Muscle of leg (tissue), 3 donors: ENCODE measurements at regions not wholly inside any gene's neighbourhood (a gene's known extent, or its start where the extent isn't known, plus 50 kb on each side); places are given as distances from the start of the nearest gene placed in this dataset.

ENCODE experiments used
- DNase-seq: peaks from one replicate; pipeline ENCODE4 v3.0.0; 2013
- H3K27ac ChIP-seq: one replicate; pipeline ENCODE4 v1.5.1; 2013; ENCODE audit warnings: mild to moderate bottlenecking, low read length, control low read depth
- H3K27me3 ChIP-seq: one replicate; pipeline ENCODE4 v1.6.1; 2013; ENCODE audit warnings: low read length; ENCODE audit not compliant: control insufficient read depth, insufficient read depth
- H3K36me3 ChIP-seq: one replicate; pipeline ENCODE4 v1.6.1; 2013; ENCODE audit warnings: low read length; ENCODE audit not compliant: control insufficient read depth, insufficient read depth
- H3K4me1 ChIP-seq: one replicate; pipeline ENCODE4 v1.6.1; 2013; ENCODE audit warnings: low read length; ENCODE audit not compliant: control insufficient read depth, insufficient read depth
- H3K4me3 ChIP-seq: one replicate; pipeline ENCODE4 v1.5.1; 2013; ENCODE audit warnings: low read length, control low read depth
- H3K9me3 ChIP-seq: replicated peaks from 2 replicates; pipeline ENCODE4 v1.6.1; 2013; ENCODE audit warnings: low read depth, low read length; ENCODE audit not compliant: control insufficient read depth
- WGBS: methylation state at CpG from one replicate; pipeline ENCODE4 v1.1.5; 2013; ENCODE audit warnings: missing lambda C conversion rate; ENCODE audit not compliant: insufficient coverage; 5-methylcytosine and 5-hydroxymethylcytosine counted together

DNA sequence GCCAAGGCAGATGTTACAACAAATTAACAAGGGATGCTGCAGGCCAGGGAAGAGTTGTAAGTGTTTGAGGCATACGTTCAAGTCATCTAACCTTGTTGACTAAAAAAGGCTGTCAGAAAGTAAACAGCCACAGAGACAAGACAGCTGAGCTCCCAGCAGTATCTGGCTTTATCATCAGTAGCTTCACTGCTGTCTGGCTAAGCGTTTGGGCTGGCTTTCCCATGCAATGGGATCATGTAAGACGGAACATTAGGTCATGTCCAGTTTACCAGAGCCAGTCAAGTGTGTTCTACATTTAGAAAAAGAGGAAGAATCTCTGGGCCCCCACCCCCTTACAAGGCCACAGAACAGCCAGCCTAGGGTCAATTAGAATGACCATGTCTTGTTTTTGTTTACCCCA lies 51.3 kb upstream of the GSAP start:
- WGBS, result 20% methylated on average over 1 of the region's 3 CpGs
- DNase-seq, result peak; percentile 93
- Histone ChIP-seq H3K36me3 (no peaks in the 10 kb centered on the region), H3K9me3 (no peaks in the 10 kb centered on the region), H3K4me3 (no peak overlapping the region), H3K4me1 (peaks cover 5% of the 10 kb centered on the region), H3K27ac (no peak overlapping the region), H3K27me3 (no peaks in the 10 kb centered on the region)

DNA sequence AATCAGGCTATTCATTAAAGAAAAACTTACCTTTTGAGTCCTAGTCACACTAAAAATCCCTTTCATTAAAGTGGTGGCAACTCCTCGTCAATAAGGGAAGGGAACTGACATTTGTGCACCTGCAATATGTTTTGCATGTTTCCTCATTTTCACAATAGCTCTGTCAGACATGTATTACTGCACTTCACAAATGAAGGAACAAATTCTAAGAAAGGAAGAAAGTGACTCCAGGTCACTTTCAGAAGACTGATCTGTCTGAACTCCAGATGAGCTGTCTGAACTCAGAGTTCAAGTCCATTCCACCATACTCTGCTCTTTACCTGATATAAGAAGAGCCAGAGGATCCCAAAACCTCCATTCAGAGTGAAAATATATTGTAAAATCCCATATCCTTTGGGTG lies 50.3 kb upstream of the GSAP start:
- no peak overlapping the region for H3K4me3 ChIP-seq
- no peak overlapping the region for H3K27ac ChIP-seq

More for the DNA sequence above, 50.3 kb upstream of the GSAP start:
- no peaks in the 10 kb centered on the region for H3K27me3 ChIP-seq
- no peak for DNase-seq
- H3K36me3 ChIP-seq, result no peaks in the 10 kb centered on the region
- H3K9me3 ChIP-seq, result no peaks in the 10 kb centered on the region
- H3K4me1 ChIP-seq, result peaks cover 5% of the 10 kb centered on the region
- WGBS, result 100% methylated on average over 1 of the region's 1 CpG
